Kidney epithelial cell (primary cell): ENCODE measurements at regions not wholly inside any gene's neighbourhood (a gene's known extent, or its start where the extent isn't known, plus 50 kb on each side); places are given as distances from the start of the nearest gene placed in this dataset.

ENCODE experiments used
- DNase-seq: peaks from one replicate; pipeline ENCODE4 v3.0.0-alpha.2; 2010; ENCODE audit warnings: low read depth
- H3K27me3 ChIP-seq: 2 replicates; pipeline ENCODE4 v1.6.0; 2011; ENCODE audit warnings: low read length; ENCODE audit not compliant: control insufficient read depth, insufficient read depth
- H3K36me3 ChIP-seq: 2 replicates; pipeline ENCODE4 v1.5.1; 2011; ENCODE audit warnings: low read length; ENCODE audit not compliant: control insufficient read depth, insufficient read depth
- H3K4me3 ChIP-seq: 2 replicates; pipeline ENCODE4 v1.5.1; 2011; ENCODE audit warnings: low read depth, mild to moderate bottlenecking, control low read depth, low read length
- CTCF ChIP-seq: IDR thresholded peaks from 2 replicates; pipeline ENCODE4 v1.5.1; 2011; ENCODE audit warnings: mild to moderate bottlenecking, moderate library complexity, low read length, control low read depth, inconsistent platforms; ENCODE audit not compliant: insufficient read depth, poor library complexity, severe bottlenecking

GRCh38 chr9:108467161-108467560 is 388.6 kb downstream of the ACTL7B start:
- Histone ChIP-seq H3K27me3 (peaks cover 2% of the 10 kb centered on the region), H3K36me3 (no peaks in the 10 kb centered on the region), H3K4me3 (no peak overlapping the region)
- no peak for TF ChIP-seq CTCF
- DNase-seq: no peak

GRCh38 chr9:108466304-108466703 is 389.5 kb downstream of the ACTL7B start:
- Histone ChIP-seq H3K4me3 (no peak overlapping the region), H3K36me3 (no peaks in the 10 kb centered on the region), H3K27me3 (peaks cover 2% of the 10 kb centered on the region)
- no peak for DNase-seq
- TF ChIP-seq CTCF: no peak

GRCh38 chr9:108463932-108464606 is 391.7 kb downstream of the ACTL7B start:
- Histone ChIP-seq H3K36me3 (no peaks in the 10 kb centered on the region), H3K27me3 (peaks cover 2% of the 10 kb centered on the region), H3K4me3 (no peak overlapping the region)
- DNase-seq: no peak
- TF ChIP-seq CTCF: no peak

GRCh38 chr9:108456903-108457302 is 398.9 kb downstream of the ACTL7B start:
- DNase-seq: no peak
- H3K4me3 ChIP-seq: no peak overlapping the region
- no peaks in the 10 kb centered on the region for H3K27me3 ChIP-seq
- H3K36me3 ChIP-seq: no peaks in the 10 kb centered on the region
- TF ChIP-seq CTCF: no peak

- TF ChIP-seq CTCF: no peak
- DNase-seq: no peak
- H3K4me3 ChIP-seq: no peak overlapping the region
- no peaks in the 10 kb centered on the region for H3K36me3 ChIP-seq
- no peaks in the 10 kb centered on the region for H3K27me3 ChIP-seq
Observed at GRCh38 chr9:108445431-108446071, 410.2 kb downstream of the ACTL7B start.
